Coronary artery (tissue), 2 donors: ENCODE measurements at regions not wholly inside any gene's neighbourhood (a gene's known extent, or its start where the extent isn't known, plus 50 kb on each side); places are given as distances from the start of the nearest gene placed in this dataset.

Source experiments
- DNase-seq: peaks from one replicate; pipeline ENCODE4 v3.0.0-alpha.2; 2017; ENCODE audit warnings: low spot score
- H3K27ac ChIP-seq, 2 donors: fragments of 200-600 bp; sonication (generic); one replicate each; pipeline ENCODE4 v1.5.1; 2016 to 2019
- H3K4me3 ChIP-seq: fragments of 200-600 bp; sonication (generic); 2 replicates; pipeline ENCODE4 v1.5.1; 2016; ENCODE audit warnings: mild to moderate bottlenecking, moderate library complexity
- TF ChIP-seq, protein P1 (sequence below): fragments of 200-600 bp; sonication (generic); IDR thresholded peaks from one replicate; pipeline ENCODE4 v1.5.1; 2019; ENCODE audit warnings: antibody characterized with exemption

DNA sequence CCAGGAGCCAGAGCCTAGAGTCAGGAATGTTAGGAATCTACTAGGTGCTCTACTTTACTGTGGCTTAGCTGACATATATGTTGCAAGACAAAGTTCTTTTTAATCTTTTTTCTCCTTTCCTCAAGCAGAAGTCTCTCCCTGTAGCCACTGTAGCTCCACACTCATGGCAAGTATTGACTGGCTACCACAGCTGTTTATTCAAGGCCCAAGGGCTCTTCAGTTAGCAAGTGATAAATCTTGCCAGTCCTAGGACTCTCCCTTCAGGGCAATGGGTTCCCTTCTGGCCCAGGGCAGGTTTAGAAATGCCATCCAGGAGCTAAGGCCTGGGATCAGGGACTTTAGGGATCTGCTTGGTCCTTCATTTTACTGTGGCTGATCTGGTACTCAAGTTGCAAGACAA, 82.0 kb upstream of the TNFRSF21 start:
- H3K27ac ChIP-seq = no peak overlapping the region
- no peak for DNase-seq
- TF ChIP-seq, protein P1, sequence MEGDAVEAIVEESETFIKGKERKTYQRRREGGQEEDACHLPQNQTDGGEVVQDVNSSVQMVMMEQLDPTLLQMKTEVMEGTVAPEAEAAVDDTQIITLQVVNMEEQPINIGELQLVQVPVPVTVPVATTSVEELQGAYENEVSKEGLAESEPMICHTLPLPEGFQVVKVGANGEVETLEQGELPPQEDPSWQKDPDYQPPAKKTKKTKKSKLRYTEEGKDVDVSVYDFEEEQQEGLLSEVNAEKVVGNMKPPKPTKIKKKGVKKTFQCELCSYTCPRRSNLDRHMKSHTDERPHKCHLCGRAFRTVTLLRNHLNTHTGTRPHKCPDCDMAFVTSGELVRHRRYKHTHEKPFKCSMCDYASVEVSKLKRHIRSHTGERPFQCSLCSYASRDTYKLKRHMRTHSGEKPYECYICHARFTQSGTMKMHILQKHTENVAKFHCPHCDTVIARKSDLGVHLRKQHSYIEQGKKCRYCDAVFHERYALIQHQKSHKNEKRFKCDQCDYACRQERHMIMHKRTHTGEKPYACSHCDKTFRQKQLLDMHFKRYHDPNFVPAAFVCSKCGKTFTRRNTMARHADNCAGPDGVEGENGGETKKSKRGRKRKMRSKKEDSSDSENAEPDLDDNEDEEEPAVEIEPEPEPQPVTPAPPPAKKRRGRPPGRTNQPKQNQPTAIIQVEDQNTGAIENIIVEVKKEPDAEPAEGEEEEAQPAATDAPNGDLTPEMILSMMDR = no peak
- no peak overlapping the region for H3K4me3 ChIP-seq

DNA sequence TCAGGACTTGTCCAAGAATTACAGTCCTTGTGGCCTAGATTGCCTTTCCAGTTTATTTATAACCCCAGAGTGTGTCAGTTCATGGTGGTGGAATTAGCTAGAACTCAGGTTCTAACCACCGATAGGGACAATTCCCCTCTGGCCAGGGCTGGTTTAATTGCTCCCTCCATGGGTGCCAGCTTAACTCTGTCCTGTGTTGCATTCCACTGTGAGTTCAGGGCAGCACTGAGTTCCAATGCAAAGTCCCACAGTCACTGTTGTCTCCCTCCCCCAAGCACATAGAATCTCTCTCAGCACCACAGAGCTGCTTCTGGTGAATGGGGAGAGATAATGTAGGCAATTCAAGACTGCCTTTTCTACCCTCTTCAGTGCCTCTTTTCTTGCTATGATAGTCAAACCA, 82.5 kb upstream of the TNFRSF21 start:
- TF ChIP-seq, protein P1 = no peak
- no peak for DNase-seq
- H3K4me3 ChIP-seq = no peak overlapping the region
- H3K27ac ChIP-seq = no peak overlapping the region

- Histone ChIP-seq H3K4me3 (no peak overlapping the region), H3K27ac (no peak overlapping the region)
- TF ChIP-seq, protein P1 = no peak
- no peak for DNase-seq
Observed at GRCh38 chr6:47396401-47397069, 81.1 kb upstream of the CD2AP start.

DNA sequence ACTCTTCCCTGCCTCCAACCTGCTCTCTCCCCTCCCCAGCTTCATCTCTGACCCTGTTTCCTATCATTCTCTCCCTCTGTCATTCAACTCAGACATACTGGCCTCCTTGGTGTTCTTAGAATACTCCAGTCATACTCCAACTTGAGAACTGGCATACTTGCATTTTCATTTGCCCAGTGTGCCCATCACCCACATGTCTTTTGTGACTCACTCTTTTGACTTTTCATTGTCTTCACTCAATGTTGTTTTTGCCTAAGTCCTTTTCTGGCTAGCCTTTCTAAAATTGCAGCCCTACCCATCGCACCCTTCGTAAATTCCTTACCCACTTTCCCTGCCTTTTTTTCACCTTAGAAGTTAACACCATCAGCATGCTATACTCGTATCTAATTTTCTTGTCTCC, 77.0 kb upstream of the CD2AP start:
- TF ChIP-seq, protein P1 = no peak
- no peak for DNase-seq
- Histone ChIP-seq H3K4me3 (no peak overlapping the region), H3K27ac (no peak overlapping the region)

DNA sequence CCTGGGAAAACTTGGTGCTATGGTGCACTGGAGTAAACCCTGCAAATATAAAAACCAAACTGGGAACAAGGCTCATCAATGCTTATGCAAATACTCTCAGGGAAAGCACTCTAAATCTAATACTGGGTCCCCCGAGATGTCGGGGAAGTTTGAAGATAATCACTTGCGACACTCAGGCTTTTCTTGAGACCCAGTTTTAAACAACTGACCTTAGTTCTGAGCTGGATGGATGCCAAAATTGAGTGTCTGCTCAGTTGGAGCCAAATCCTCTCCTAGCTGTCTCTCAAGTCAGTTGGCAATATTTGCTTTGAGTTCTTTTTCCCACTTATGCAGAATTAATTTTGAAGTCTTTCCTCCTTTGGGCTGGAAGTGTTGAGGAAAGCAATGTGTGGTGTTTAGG, 75.5 kb upstream of the CD2AP start:
- H3K4me3 ChIP-seq = no peak overlapping the region
- no peak overlapping the region for H3K27ac ChIP-seq
- TF ChIP-seq, protein P1 = no peak
- no peak for DNase-seq

DNA sequence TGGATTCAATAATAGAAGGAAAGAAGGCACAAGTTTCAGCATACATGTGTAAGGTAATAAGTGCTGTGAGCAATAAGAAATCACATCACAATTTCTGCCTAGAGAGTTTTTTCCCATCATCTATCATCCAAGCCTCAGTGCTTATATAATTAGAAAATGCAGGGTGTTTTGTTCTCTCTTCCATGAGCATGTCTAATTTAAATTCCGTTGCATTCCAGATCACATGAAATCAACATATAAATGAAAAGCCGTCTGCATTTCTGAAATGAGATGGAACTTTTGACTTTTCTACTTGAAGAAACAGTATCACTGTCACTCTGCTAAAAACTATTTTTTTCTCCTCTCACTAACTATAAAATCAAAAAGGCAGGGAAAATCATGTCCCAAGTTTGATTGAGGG, 74.5 kb upstream of the CD2AP start:
- Histone ChIP-seq H3K27ac (no peak overlapping the region), H3K4me3 (no peak overlapping the region)
- TF ChIP-seq, protein P1 = no peak
- DNase-seq = no peak

GRCh38 chr6:47403801-47404200, 73.8 kb upstream of the CD2AP start:
- TF ChIP-seq, protein P1 = no peak

More at GRCh38 chr6:47403801-47404200, 73.8 kb upstream of the CD2AP start:
- Histone ChIP-seq H3K4me3 (no peak overlapping the region), H3K27ac (no peak overlapping the region)
- DNase-seq = no peak
